GM19452 (cell line): ENCODE measurements at regions not wholly inside any gene's neighbourhood (a gene's known extent, or its start where the extent isn't known, plus 50 kb on each side); places are given as distances from the start of the nearest gene placed in this dataset.

Experiments
- ATAC-seq: cut with Tn5 transposase; IDR thresholded peaks from one replicate; pipeline ENCODE4 v1.9.1; 2021; ENCODE audit not compliant: unreplicated experiment

- ATAC-seq: no peak
Measured at GRCh38 chr20:6434131-6434530, 311.3 kb upstream of the FERMT1 start.

DNA sequence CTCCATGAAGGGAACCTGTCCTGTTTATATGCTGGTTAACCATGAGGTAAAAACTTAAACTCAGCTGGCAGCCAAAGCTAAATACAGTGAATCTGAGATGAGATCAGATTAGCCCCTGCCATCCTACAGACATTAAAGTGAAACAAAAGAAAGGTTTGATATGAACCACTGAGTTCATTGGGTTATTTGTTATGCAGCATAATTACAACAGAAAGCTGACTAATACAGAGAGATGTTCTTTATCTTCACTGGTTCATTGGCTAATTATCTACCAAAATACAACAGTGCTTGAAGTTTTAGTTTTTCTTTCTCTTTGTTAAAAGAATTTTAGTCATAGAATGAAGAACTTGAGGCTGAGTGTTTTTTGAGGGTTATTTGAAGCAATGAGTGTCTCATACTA is 307.6 kb upstream of the FERMT1 start:
- ATAC-seq: no peak

DNA sequence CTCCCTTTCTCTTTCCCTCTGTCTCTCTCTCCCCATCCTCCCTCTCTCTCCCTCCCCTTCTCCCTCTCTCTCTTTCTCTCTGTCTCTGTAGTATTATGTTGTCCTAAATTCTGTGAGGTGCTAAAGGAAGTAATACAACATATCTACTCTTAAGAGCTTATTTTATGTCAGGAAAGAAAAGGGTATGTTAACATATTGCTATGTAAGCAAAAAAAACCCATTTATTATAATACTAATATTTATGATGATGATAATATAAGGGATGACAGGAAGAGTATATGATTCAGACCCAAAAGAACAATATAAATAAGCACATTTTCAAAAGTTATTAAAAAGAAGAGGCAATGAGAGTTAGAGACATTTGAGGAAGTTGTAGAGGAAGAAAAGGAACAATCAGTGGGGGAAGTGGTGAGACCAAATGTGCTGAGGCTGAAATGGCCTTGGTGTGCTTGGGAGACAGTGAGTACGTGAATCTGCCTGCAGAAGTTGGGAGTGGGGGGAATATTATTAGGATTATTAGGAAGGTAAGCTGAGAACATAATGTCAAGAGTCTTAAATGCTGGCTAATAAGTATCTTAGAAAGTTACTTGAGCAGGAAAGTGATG is 303.6 kb upstream of the FERMT1 start:
- ATAC-seq: no peak

DNA sequence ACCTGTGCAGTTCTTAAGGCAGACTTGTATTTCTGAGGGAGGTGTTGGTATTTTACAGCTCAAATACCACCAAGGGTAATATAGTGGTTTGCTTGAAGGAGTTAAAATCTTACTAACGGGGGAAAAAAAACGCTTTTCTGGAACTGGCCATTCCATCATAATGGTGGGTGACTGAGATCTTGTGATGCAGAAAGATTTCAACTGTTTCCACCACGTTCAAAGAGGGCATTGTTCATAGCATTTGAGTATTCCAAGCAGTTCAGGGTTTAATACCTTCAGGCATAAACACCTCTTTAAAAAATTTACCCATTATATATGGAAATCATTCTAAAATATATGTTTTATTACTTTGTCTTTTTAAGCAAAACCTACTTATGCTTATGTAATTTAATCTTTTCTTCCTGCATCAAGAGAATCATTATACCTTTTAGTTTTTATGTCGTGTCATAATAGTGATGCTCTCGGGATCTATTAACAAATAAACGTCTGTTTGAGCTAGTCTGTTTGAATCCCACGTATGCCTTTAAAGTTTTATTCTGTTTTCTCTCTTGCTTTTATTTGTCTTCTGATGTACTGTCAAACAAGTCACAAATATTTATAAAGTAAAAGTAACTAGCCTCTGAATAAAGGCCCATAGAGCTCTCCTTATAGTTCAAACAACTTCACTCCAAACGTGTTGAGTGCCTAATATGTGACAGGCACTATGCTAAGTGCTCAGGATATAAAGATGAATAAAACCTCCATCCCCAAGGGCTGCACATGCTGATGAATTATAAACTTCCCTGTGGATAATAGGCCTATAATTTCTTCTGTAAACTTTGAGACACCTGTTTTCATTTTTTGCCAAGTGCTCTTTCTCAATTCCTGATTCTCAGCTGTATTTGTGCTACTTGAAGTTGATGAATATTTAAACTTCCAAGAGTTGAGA is 298.8 kb upstream of the FERMT1 start:
- no peak for ATAC-seq

DNA sequence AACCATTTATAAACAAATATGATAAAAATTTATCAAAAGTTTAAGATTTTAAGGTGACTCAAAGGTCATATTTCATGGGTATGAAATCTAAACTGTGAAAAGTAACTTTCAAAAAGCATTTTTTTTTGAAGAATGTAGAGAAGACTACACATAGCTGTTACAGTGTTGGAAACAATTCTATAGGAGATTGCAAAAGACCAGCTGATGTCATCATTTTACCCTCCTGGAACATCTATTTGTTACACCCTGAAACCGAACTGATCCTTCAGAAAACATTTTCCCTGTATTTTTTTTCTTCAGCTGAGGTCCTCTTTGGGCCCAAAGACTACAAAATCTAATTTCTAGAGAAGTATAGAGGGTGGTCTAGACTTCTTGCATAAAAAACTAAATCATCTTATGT is 297.5 kb upstream of the FERMT1 start:
- no peak for ATAC-seq

GRCh38 chr20:6418732-6419131 is 295.9 kb upstream of the FERMT1 start:
- no peak for ATAC-seq

GRCh38 chr20:6416371-6416770 is 293.5 kb upstream of the FERMT1 start:
- ATAC-seq: no peak

DNA sequence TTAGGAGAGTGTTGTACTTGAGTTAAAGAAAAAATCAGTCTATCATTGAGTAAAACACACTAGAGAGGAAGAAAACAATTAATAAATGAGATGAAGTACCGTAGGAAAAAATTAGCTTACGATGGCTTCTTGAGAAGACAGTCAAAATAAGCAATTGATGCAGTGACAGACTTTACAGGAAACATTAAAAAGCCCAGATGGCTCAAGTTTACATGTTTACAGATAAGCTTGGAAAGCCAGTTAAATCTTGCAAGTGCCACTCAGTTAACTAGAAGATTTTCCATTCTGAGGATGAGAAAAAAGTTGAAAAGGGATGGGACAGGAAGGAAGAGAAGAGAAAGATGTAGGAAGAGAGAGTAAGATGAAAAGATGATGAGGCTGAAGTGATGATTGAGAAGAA is 288.8 kb upstream of the FERMT1 start:
- no peak for ATAC-seq

DNA sequence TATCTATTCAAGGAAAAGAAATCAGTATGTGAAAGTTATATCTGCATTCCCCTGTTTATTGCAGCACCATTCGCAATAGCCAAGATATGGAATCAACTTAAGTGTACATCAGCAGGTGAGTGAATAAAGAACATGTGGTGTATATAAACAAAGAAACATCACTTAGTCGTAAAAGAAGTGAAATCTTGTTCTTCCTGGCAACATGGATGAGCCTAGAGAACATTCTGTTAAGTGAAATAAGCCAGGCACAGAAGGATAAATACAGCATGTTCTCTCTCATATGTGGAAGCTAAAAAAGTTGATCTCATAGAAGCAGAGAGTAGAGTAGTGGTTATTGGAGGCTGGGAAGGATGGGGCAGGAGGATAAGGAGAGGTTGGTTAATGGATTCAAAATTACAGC is 287.9 kb upstream of the FERMT1 start:
- ATAC-seq: no peak

DNA sequence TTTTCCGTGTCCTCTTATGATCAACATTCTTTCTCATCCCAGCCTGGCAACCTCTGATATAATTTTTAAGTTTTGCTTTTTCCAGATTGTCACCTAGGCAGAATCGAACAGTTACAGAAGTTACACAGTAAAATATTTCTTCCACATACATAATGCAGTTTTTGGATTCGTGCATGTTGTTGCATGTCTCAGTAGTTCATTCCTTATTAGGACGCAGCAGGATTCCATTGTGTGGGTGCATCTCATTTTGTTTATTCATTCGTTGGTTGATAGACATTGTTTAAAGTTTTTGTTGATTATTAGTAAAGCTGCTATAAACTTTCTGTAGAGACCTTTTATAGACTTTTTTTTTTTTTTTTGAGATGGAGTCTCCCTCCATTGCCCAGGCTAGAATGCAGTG is 284.3 kb upstream of the FERMT1 start:
- no peak for ATAC-seq

- no peak for ATAC-seq
Measured at GRCh38 chr20:6401893-6402557, 279.2 kb upstream of the FERMT1 start.

- ATAC-seq: no peak
Measured at GRCh38 chr20:6397115-6397514, 274.3 kb upstream of the FERMT1 start.

DNA sequence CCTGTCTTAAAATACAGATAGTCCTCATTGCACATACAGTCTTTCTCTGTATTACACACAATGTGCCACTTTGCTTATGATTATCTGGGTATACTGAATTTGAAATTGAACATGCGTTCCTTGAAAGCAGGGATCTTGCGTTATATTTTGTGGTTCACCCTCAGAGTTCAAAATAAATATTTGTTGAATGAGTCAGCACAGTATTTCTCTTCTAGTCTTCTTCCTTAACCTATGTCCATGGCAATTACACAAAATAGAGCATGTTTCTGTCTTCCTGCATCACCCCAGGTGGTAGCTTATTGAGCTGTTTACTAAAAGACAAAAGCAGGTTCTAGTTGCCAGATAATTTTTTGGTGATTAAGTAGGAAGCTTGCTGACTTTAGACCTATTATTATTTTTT is 272.9 kb upstream of the FERMT1 start:
- ATAC-seq: no peak

GRCh38 chr20:6388671-6389197 is 265.9 kb upstream of the FERMT1 start:
- no peak for ATAC-seq

DNA sequence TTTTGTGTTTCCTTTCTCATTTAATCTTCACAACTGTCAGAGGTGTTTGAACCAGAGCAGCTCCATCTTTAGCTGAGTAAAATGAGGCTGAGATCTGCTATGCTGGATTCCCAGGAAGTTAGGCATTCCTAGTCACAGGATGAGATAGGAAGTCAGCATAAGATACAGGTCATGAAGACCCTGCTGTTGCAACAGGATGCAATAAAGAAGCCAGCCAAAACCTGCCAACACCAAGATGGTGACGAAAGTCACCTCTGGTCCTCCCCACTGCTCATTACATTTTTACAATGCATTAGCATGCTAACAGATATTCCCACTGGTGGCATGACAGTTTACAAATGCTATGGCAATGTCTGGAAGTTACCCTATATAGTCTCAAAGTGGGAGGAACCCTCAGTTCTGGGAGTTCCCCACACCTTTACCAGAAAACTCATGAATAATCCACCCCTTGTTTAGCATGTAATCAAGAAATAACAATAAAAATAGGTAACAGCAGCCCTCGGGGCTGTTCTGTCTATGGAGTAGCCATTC is 262.2 kb upstream of the FERMT1 start:
- no peak for ATAC-seq

GRCh38 chr20:6384380-6384779 is 261.6 kb upstream of the FERMT1 start:
- no peak for ATAC-seq

- ATAC-seq: no peak
Measured at GRCh38 chr20:6381887-6382286, 259.1 kb upstream of the FERMT1 start.

GRCh38 chr20:6362245-6362644 is 239.4 kb upstream of the FERMT1 start:
- no peak for ATAC-seq

- ATAC-seq: no peak
Measured at GRCh38 chr20:6360766-6361165, 237.9 kb upstream of the FERMT1 start.

GRCh38 chr20:6355754-6356451 is 233.1 kb upstream of the FERMT1 start:
- ATAC-seq: no peak

- no peak for ATAC-seq
Measured at GRCh38 chr20:6348908-6349307, 226.1 kb upstream of the FERMT1 start.
